GM12891 (cell line): ENCODE measurements at regions not wholly inside any gene's neighbourhood (a gene's known extent, or its start where the extent isn't known, plus 50 kb on each side); places are given as distances from the start of the nearest gene placed in this dataset.

Source experiments
- POLR2A ChIP-seq: IDR thresholded peaks from 2 replicates; pipeline ENCODE4 v1.6.1; 2011; ENCODE audit warnings: low read depth, low read length, control low read depth
- POLR2AphosphoS5 ChIP-seq: IDR thresholded peaks from 2 replicates; pipeline ENCODE4 v1.6.1; 2011; ENCODE audit warnings: low read depth, low read length, control low read depth
- POU2F2 ChIP-seq: IDR thresholded peaks from 2 replicates; pipeline ENCODE4 v1.6.1; 2011; ENCODE audit warnings: low read depth, mild to moderate bottlenecking, control low read depth, low read length, moderate library complexity

GRCh38 chr1:102531036-102531435 is 534.3 kb upstream of the OLFM3 start:
- TF ChIP-seq POU2F2 (no peak), POLR2A (no peak), POLR2AphosphoS5 (no peak)
